ENCODE measurements at regions not wholly inside any gene's neighbourhood (a gene's known extent, or its start where the extent isn't known, plus 50 kb on each side); places are given as distances from the start of the nearest gene placed in this dataset.

DNA sequence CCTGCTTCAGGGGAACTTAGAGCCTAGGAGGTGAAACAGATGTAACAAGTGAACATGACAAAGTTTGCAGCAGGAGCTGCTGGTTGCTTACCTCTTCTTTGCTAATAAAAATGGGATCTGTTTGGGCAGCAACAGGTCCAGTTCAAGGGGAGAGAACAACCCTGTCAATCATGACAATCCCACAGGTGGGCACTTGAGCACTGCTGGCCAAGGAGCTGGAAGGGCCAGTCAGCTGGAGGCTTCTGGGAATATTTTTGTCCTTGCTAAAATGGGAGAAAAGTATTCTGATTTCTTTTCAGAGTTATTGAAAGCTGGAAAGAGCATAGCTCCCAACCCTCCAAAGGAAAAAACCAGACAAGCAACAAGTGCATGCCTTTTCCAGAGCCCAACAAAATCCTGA is 477.7 kb upstream of the SULF2 start:
- no peaks in the 10 kb centered on the region for H3K4me1 ChIP-seq (ENCODE audit: insufficient read depth, low read length, poor library complexity, severe bottlenecking)
- TF ChIP-seq CTCF (conservative IDR thresholded peaks at IDR 0.05; ENCODE audit: low read length) (no peak), EZH2phosphoT487 (IDR thresholded peaks at IDR 0.05; ENCODE audit: borderline replicate concordance) (no peak)
- H4K20me1 ChIP-seq (ENCODE audit: insufficient read depth, low read length, poor library complexity, severe bottlenecking), result no peaks in the 10 kb centered on the region
- H3K36me3 ChIP-seq (ENCODE audit: insufficient read depth, low read length), result no peaks in the 10 kb centered on the region
- no peaks in the 10 kb centered on the region for H3K27me3 ChIP-seq (ENCODE audit: insufficient read depth, low read length, poor library complexity, severe bottlenecking)
- H3K9ac ChIP-seq (ENCODE audit: low read depth, low read length, poor library complexity, severe bottlenecking), result no peak overlapping the region
- no peaks in the 10 kb centered on the region for H3F3A ChIP-seq (ENCODE audit: low read depth)
- H3K9me3 ChIP-seq (ENCODE audit: insufficient read depth, low read depth, low read length), result no peaks in the 10 kb centered on the region; the same call in 1 of the 2 replicates
- no peaks in the 10 kb centered on the region for H3K9me2 ChIP-seq (replicated peaks; ENCODE audit: low read depth, low read length)
- no peak overlapping the region for H3K4me3 ChIP-seq (ENCODE audit: low read length, poor library complexity, severe bottlenecking)
- no peaks in the 10 kb centered on the region for H3K79me2 ChIP-seq (ENCODE audit: insufficient read depth, low read length)
- no peak overlapping the region for H2AFZ ChIP-seq (ENCODE audit: low read length)
- no peak overlapping the region for H3K4me2 ChIP-seq (ENCODE audit: low read depth, low read length, poor library complexity, severe bottlenecking)

- TF ChIP-seq EZH2phosphoT487 (IDR thresholded peaks at IDR 0.05; ENCODE audit: borderline replicate concordance) (no peak), CTCF (conservative IDR thresholded peaks at IDR 0.05; ENCODE audit: low read length) (no peak)
- H3K9me3 ChIP-seq (ENCODE audit: insufficient read depth, low read depth, low read length), result peaks cover 3% of the 10 kb centered on the region
- no peaks in the 10 kb centered on the region for H3K4me1 ChIP-seq (ENCODE audit: insufficient read depth, low read length, poor library complexity, severe bottlenecking)
- H3K4me3 ChIP-seq (ENCODE audit: low read length, poor library complexity, severe bottlenecking), result no peak overlapping the region
- H3K36me3 ChIP-seq (ENCODE audit: insufficient read depth, low read length), result no peaks in the 10 kb centered on the region
- no peak overlapping the region for H2AFZ ChIP-seq (ENCODE audit: low read length)
- no peak overlapping the region for H3K9ac ChIP-seq (ENCODE audit: low read depth, low read length, poor library complexity, severe bottlenecking)
- no peaks in the 10 kb centered on the region for H4K20me1 ChIP-seq (ENCODE audit: insufficient read depth, low read length, poor library complexity, severe bottlenecking)
- H3F3A ChIP-seq (ENCODE audit: low read depth), result no peaks in the 10 kb centered on the region
- no peaks in the 10 kb centered on the region for H3K79me2 ChIP-seq (ENCODE audit: insufficient read depth, low read length)
- H3K27me3 ChIP-seq (ENCODE audit: insufficient read depth, low read length, poor library complexity, severe bottlenecking), result no peaks in the 10 kb centered on the region
- H3K4me2 ChIP-seq (ENCODE audit: low read depth, low read length, poor library complexity, severe bottlenecking), result no peak overlapping the region
- no peaks in the 10 kb centered on the region for H3K9me2 ChIP-seq (replicated peaks; ENCODE audit: low read depth, low read length)
These were observed 477.2 kb upstream of the SULF2 start for GRCh38 chr20:48262466-48262865.

DNA sequence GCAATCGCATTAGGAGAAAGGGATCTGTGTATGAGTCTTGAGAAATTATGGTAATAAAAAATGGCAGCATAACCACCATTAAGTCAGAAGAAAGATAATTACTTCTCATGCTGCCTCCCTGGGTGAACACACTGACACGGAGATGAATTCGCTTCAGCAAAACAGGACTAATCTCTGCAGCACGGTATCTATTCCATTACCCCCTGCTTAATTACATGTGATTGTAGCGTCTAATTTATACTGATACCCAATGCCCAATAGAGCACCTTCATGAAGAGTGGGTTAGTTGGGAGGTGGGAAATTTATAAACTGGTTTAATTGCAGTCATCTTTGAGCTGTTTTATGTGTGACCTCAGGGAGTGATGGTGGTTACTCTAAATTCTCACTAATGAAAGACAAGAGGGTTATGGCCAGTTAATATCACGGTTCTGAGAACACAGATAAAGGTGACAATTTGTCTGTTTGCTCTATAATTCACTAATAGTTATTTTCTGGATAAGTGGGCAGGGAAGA is 476.2 kb upstream of the SULF2 start:
- Histone ChIP-seq H3K4me3 (ENCODE audit: low read length, poor library complexity, severe bottlenecking) (no peak overlapping the region), H2AFZ (ENCODE audit: low read length) (no peak overlapping the region), H3K27me3 (ENCODE audit: insufficient read depth, low read length, poor library complexity, severe bottlenecking) (no peaks in the 10 kb centered on the region), H3F3A (ENCODE audit: low read depth) (no peaks in the 10 kb centered on the region), H3K9me3 (ENCODE audit: insufficient read depth, low read depth, low read length) (peaks cover 4% of the 10 kb centered on the region), H4K20me1 (ENCODE audit: insufficient read depth, low read length, poor library complexity, severe bottlenecking) (no peaks in the 10 kb centered on the region), H3K36me3 (ENCODE audit: insufficient read depth, low read length) (no peaks in the 10 kb centered on the region), H3K79me2 (ENCODE audit: insufficient read depth, low read length) (no peaks in the 10 kb centered on the region), H3K9ac (ENCODE audit: low read depth, low read length, poor library complexity, severe bottlenecking) (no peak overlapping the region), H3K9me2 (replicated peaks; ENCODE audit: low read depth, low read length) (no peaks in the 10 kb centered on the region), H3K4me1 (ENCODE audit: insufficient read depth, low read length, poor library complexity, severe bottlenecking) (no peaks in the 10 kb centered on the region), H3K4me2 (ENCODE audit: low read depth, low read length, poor library complexity, severe bottlenecking) (no peak overlapping the region)
- TF ChIP-seq CTCF (conservative IDR thresholded peaks at IDR 0.05; ENCODE audit: low read length) (no peak), EZH2phosphoT487 (IDR thresholded peaks at IDR 0.05; ENCODE audit: borderline replicate concordance) (no peak)
